ENCODE measurements at regions not wholly inside any gene's neighbourhood (a gene's known extent, or its start where the extent isn't known, plus 50 kb on each side); places are given as distances from the start of the nearest gene placed in this dataset.

GRCh38 chr9:82558855-82559630, 503.9 kb downstream of the RASEF start:
- Histone ChIP-seq H3K9ac (ENCODE audit: extremely low read depth, insufficient read length, low read length) (no peak overlapping the region), H3K9me3 (ENCODE audit: control insufficient read depth, low read depth, low read length) (no peaks in the 10 kb centered on the region), H3K4ac (ENCODE audit: low read depth, low read length) (no peak overlapping the region), H3K27me3 (ENCODE audit: insufficient read depth, low read length) (no peaks in the 10 kb centered on the region), H2BK12ac (ENCODE audit: insufficient read length, low read depth, low read length) (no peak overlapping the region), H3K4me2 (ENCODE audit: insufficient read depth, insufficient read length, low read length) (no peak overlapping the region), H3K56ac (ENCODE audit: insufficient read length, low read depth, low read length) (no peak overlapping the region), H3K79me1 (ENCODE audit: insufficient read depth, low read depth, low read length, poor library complexity, severe bottlenecking) (no peaks in the 10 kb centered on the region), H3K4me1 (ENCODE audit: insufficient read depth, low read length) (no peaks in the 10 kb centered on the region), H3K23me2 (ENCODE audit: insufficient read length, low read depth, low read length, poor library complexity, severe bottlenecking) (no peaks in the 10 kb centered on the region), H2BK20ac (ENCODE audit: low read depth, low read length, poor library complexity, severe bottlenecking) (no peak overlapping the region), H3K14ac (ENCODE audit: insufficient read depth, low read length) (no peak overlapping the region), H3K27ac (ENCODE audit: insufficient read length, low read depth, low read length) (no peak overlapping the region), H2BK15ac (ENCODE audit: low read depth, low read length) (no peak overlapping the region), H4K91ac (ENCODE audit: insufficient read length, low read depth, low read length) (no peak overlapping the region), H2BK120ac (ENCODE audit: low read depth, low read length, poor library complexity, severe bottlenecking) (no peak overlapping the region), H4K8ac (replicated peaks; ENCODE audit: insufficient read length, low read depth, low read length) (no peak overlapping the region), H3K23ac (ENCODE audit: insufficient read length, low read depth, low read length) (no peak overlapping the region), H4K20me1 (ENCODE audit: control insufficient read depth, insufficient read depth, insufficient read length) (no peaks in the 10 kb centered on the region), H2BK5ac (ENCODE audit: insufficient read length, low read length) (no peak overlapping the region), H2AK5ac (ENCODE audit: insufficient read length, low read length) (no peak overlapping the region), H3T11ph (ENCODE audit: low read length) (no peak overlapping the region), H2AFZ (ENCODE audit: low read length) (no peak overlapping the region), H3K18ac (ENCODE audit: insufficient read length, low read depth, low read length) (no peak overlapping the region), H4K5ac (ENCODE audit: insufficient read length, low read depth, low read length) (no peak overlapping the region), H3K79me2 (ENCODE audit: insufficient read depth, low read length) (no peaks in the 10 kb centered on the region)
- TF ChIP-seq CTCF (conservative IDR thresholded peaks at IDR 0.05) = no peak
- Mint-ChIP-seq H3K9me3 (no peaks in the 10 kb centered on the region), H3K4me1 (peaks cover 2 to 3% of the 10 kb centered on the region in 2 experiments; a peak in 2 of 4 replicates), H3K4me3 (no peak overlapping the region), H3K36me3 (ENCODE audit: insufficient read depth in 1 of 3, low read depth in 3 of 3) (no peaks in the 10 kb centered on the region), H3K27ac (no peak overlapping the region), H3K27me3 (ENCODE audit: low read depth) (no peaks in the 10 kb centered on the region)
- DNase-seq = no peak
- no CpG with 5 or more reads among the region's 9 CpGs for WGBS (ENCODE audit: extremely low coverage, insufficient read length, low lambda C conversion rate)
